ENCODE measurements at regions not wholly inside any gene's neighbourhood (a gene's known extent, or its start where the extent isn't known, plus 50 kb on each side); places are given as distances from the start of the nearest gene placed in this dataset.

- intact Hi-C loops (cut with micrococcal nuclease) = no loop called here
- H3K27me3 Mint-ChIP-seq (ENCODE audit: insufficient read depth) = no peaks in the 10 kb centered on the region
- H3K9me3 Mint-ChIP-seq = peaks cover 13% of the 10 kb centered on the region
- no peaks in the 10 kb centered on the region for H3K36me3 Mint-ChIP-seq (ENCODE audit: low read depth)
- H3K4me1 Mint-ChIP-seq (ENCODE audit: low read depth) = no peaks in the 10 kb centered on the region
- no peak overlapping the region for H3K4me3 Mint-ChIP-seq
- H3K27ac Mint-ChIP-seq = no peak overlapping the region
- DNase-seq (ENCODE audit: low spot score) = no peak
These were observed 64.2 kb upstream of the TFAP2D start for GRCh38 chr6:50649086-50649485.

GRCh38 chr6:50653253-50653652 is 60.1 kb upstream of the TFAP2D start:
- intact Hi-C loops (cut with micrococcal nuclease) = no loop called here
- H3K9me3 Mint-ChIP-seq = peaks cover 5% of the 10 kb centered on the region

GRCh38 chr6:50654155-50654554 is 59.2 kb upstream of the TFAP2D start:
- H3K9me3 Mint-ChIP-seq = peaks cover 2% of the 10 kb centered on the region
- H3K36me3 Mint-ChIP-seq (ENCODE audit: low read depth) = no peaks in the 10 kb centered on the region
- DNase-seq (ENCODE audit: low spot score) = no peak
- no peaks in the 10 kb centered on the region for H3K27me3 Mint-ChIP-seq (ENCODE audit: insufficient read depth)
- no peak overlapping the region for H3K4me3 Mint-ChIP-seq
- intact Hi-C loops (cut with micrococcal nuclease) = no loop called here
- H3K4me1 Mint-ChIP-seq (ENCODE audit: low read depth) = no peaks in the 10 kb centered on the region
- H3K27ac Mint-ChIP-seq = no peak overlapping the region

More at GRCh38 chr6:50653253-50653652, 60.1 kb upstream of the TFAP2D start:
- Mint-ChIP-seq H3K4me1 (ENCODE audit: low read depth) (no peaks in the 10 kb centered on the region), H3K27ac (no peak overlapping the region), H3K4me3 (no peak overlapping the region), H3K36me3 (ENCODE audit: low read depth) (no peaks in the 10 kb centered on the region), H3K27me3 (ENCODE audit: insufficient read depth) (no peaks in the 10 kb centered on the region)
- DNase-seq (ENCODE audit: low spot score) = no peak

DNA sequence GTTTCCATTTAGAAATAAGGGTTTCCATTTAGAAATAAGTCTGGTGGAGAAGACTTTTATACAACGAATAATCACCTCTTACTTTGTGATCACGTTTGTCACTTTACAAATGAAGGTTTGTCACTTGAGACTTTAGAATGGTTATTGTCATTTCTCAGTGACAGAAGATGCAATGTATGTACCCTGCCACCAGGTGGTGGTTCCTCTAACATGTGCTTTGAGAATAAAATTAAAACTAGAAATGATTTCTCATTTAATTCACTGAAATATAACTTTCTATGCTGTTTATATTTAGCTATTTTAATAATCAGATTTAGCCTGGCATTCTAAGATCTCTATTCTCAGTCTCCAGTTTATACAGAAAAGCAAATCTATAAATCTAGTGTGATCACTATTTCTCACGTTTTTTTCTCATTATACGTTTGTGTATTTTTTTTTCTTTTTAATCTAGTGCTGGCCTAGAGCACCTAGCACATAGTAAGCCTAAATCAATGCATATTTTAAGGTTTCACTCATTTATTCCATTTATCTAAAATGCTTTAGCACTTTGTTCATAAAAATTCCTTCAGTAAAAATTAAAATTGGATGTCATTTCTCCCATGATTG is 57.4 kb upstream of the TFAP2D start:
- H3K4me1 Mint-ChIP-seq (ENCODE audit: low read depth) = no peaks in the 10 kb centered on the region
- intact Hi-C loops (cut with micrococcal nuclease) = no loop called here
- no peak overlapping the region for H3K4me3 Mint-ChIP-seq
- no peaks in the 10 kb centered on the region for H3K27me3 Mint-ChIP-seq (ENCODE audit: insufficient read depth)
- H3K27ac Mint-ChIP-seq = no peak overlapping the region
- no peaks in the 10 kb centered on the region for H3K36me3 Mint-ChIP-seq (ENCODE audit: low read depth)
- no peak for DNase-seq (ENCODE audit: low spot score)
- H3K9me3 Mint-ChIP-seq = no peaks in the 10 kb centered on the region

- H3K4me3 Mint-ChIP-seq = no peak overlapping the region
- no peaks in the 10 kb centered on the region for H3K4me1 Mint-ChIP-seq (ENCODE audit: low read depth)
- DNase-seq (ENCODE audit: low spot score) = no peak
- no peaks in the 10 kb centered on the region for H3K27me3 Mint-ChIP-seq (ENCODE audit: insufficient read depth)
- intact Hi-C loops (cut with micrococcal nuclease) = no loop called here
- no peak overlapping the region for H3K27ac Mint-ChIP-seq
- no peaks in the 10 kb centered on the region for H3K36me3 Mint-ChIP-seq (ENCODE audit: low read depth)
- H3K9me3 Mint-ChIP-seq = no peaks in the 10 kb centered on the region
These were observed 55.8 kb upstream of the TFAP2D start for GRCh38 chr6:50657513-50657912.

DNA sequence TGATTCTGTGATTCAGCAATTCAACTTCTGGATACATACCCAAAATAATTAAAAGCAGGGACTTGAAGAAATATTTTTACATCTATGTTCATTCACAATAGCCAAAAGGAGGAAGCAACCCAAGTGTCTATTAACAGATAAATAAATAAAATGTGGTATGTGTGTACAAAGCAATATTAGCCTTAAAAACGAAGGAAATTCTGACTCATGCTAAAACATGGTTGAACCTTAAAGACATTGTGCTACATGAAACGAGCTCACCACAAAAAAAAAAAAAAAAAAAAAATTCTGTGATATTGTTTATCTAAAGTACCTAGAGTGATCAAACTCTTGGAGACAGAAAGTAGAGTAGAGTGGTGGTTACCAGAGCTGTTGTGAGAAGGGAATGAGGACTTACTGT is 54.8 kb upstream of the TFAP2D start:
- Mint-ChIP-seq H3K27me3 (ENCODE audit: insufficient read depth) (no peaks in the 10 kb centered on the region), H3K4me3 (no peak overlapping the region), H3K27ac (no peak overlapping the region), H3K4me1 (ENCODE audit: low read depth) (no peaks in the 10 kb centered on the region), H3K9me3 (no peaks in the 10 kb centered on the region), H3K36me3 (ENCODE audit: low read depth) (no peaks in the 10 kb centered on the region)
- no peak for DNase-seq (ENCODE audit: low spot score)
- intact Hi-C loops (cut with micrococcal nuclease) = no loop called here

DNA sequence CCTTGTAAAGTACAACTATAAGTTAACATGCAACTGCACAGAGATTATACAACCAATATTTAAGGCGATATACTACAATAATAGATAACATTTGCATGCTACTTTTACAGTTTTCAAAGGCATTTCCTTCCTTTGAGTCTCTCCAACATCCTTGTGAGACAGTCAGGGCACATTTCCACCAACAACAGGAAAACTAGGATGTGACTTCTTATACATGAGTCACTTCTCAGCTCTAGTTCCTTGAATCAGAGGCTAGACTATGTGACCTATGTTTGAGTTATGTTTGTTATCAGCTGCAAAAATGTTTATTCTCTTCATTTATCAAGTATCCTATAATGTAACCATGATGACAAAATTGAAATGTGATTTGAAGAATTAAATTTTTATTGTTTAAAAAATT is 51.7 kb upstream of the TFAP2D start:
- intact Hi-C loops (cut with micrococcal nuclease) = no loop called here
- no peaks in the 10 kb centered on the region for H3K9me3 Mint-ChIP-seq
- no peaks in the 10 kb centered on the region for H3K4me1 Mint-ChIP-seq (ENCODE audit: low read depth)
- no peak overlapping the region for H3K27ac Mint-ChIP-seq
- H3K4me3 Mint-ChIP-seq = no peak overlapping the region
- DNase-seq (ENCODE audit: low spot score) = no peak
- H3K36me3 Mint-ChIP-seq (ENCODE audit: low read depth) = no peaks in the 10 kb centered on the region
- H3K27me3 Mint-ChIP-seq (ENCODE audit: insufficient read depth) = no peaks in the 10 kb centered on the region

Measured in activated T-helper 1 cell treated with anti-CD3 and anti-CD28 coated beads, Interleukin-12 subunit alpha, Interleukin-12 subunit beta, Interleukin-2, Interleukin-4 antibody, amounts not matched to agents 30 ng/mL and 10 ng/mL and 1 ng/mL, durations not matched to agents 14 hours and 24 hours and 36 hours (primary cell).